ENCODE measurements at regions not wholly inside any gene's neighbourhood (a gene's known extent, or its start where the extent isn't known, plus 50 kb on each side); places are given as distances from the start of the nearest gene placed in this dataset.

DNA sequence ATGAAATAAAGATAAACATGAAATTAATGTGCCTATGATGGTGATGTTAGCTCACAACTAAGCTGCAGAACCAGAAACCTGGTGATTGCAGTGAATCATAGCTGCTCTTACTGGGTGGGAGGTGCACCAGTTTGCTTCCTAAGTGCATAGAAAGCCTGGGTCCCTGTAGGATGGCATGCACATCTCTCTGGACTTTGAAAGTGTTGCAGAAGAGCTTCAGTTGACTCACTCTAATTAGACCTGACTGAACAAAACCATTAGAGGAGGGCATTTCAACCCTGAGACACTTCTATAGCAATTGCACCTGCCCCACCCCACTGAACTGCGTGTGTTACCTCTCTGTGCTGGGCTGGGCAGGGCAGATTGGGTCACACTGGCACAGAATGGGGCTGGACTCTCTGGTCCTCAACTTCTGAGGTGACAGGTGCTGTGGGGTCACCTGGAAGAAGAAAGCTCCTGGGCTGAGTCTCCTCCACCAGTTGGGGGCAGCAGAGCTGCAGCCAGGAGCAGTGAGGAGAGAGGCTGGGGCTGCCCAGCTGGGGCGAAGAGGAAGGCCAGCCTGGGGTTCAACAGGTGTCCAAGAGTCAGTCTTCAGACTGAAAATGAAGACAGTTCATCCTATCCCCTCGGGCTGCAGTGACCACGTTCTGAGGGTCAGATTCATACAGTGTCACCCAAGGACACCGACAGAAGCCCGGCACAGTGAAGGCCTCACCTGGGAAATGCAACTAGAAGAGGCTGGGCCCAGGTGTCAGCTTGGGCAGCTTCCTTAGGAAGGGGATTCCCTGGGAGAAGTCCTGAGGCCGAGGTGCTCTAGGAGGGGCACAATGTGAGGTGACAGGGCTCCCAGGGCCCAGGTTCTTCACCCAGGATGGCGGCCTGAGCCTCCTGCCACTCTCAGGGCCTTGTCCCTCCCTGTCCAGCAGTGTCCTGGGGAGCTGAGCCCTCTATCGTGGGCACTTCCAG is 58.1 kb downstream of the GGTLC2 start:
- TF ChIP-seq, protein P1, sequence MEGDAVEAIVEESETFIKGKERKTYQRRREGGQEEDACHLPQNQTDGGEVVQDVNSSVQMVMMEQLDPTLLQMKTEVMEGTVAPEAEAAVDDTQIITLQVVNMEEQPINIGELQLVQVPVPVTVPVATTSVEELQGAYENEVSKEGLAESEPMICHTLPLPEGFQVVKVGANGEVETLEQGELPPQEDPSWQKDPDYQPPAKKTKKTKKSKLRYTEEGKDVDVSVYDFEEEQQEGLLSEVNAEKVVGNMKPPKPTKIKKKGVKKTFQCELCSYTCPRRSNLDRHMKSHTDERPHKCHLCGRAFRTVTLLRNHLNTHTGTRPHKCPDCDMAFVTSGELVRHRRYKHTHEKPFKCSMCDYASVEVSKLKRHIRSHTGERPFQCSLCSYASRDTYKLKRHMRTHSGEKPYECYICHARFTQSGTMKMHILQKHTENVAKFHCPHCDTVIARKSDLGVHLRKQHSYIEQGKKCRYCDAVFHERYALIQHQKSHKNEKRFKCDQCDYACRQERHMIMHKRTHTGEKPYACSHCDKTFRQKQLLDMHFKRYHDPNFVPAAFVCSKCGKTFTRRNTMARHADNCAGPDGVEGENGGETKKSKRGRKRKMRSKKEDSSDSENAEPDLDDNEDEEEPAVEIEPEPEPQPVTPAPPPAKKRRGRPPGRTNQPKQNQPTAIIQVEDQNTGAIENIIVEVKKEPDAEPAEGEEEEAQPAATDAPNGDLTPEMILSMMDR (IDR thresholded peaks at IDR 0.05), result no peak
- no peak for TF ChIP-seq POLR2A (IDR thresholded peaks at IDR 0.05)
- TF ChIP-seq EP300 (IDR thresholded peaks at IDR 0.05), result no peak
